Prostate gland (tissue), 2 donors: ENCODE measurements at regions not wholly inside any gene's neighbourhood (a gene's known extent, or its start where the extent isn't known, plus 50 kb on each side); places are given as distances from the start of the nearest gene placed in this dataset.

ENCODE experiments used
- DNase-seq: peaks from one replicate; pipeline ENCODE4 v3.0.0-alpha.2; 2019; ENCODE audit warnings: low spot score
- H3K27ac ChIP-seq, 2 donors: fragments of 200-600 bp; sonication (generic); 2 replicates each; pipeline ENCODE4 v1.5.1; 2017 to 2019
- H3K27me3 ChIP-seq: fragments of 200-600 bp; sonication (generic); replicated peaks from 2 replicates; pipeline ENCODE4 v1.5.1; 2019; ENCODE audit not compliant: insufficient read depth
- H3K36me3 ChIP-seq, 2 donors: fragments of 200-600 bp; sonication (generic); 1 replicate in 1 of 2; 2 replicates in 1 of 2; pipeline versions ENCODE4 v1.5.1 to v1.8.1; 2017 to 2019
- H3K4me1 ChIP-seq: fragments of 200-600 bp; sonication (generic); replicated peaks from 2 replicates; pipeline ENCODE4 v1.5.1; 2019
- H3K4me3 ChIP-seq, 2 donors: fragments of 200-600 bp; sonication (generic); 2 replicates each; pipeline ENCODE4 v1.5.1; 2017 to 2019
- H3K9me3 ChIP-seq: fragments of 200-600 bp; sonication (generic); 2 replicates; pipeline ENCODE4 v1.5.1; 2017
- CTCF ChIP-seq, 4 experiments: fragments of 200-600 bp in 2 of 4; fragments of 450-650 bp in 2 of 4; sonication (generic) in 2 of 4; IDR thresholded peaks; 1 replicate in 3 of 4; 2 replicates in 1 of 4; pipeline ENCODE4 v1.5.1; 2016 to 2019; ENCODE audit warnings: antibody characterized with exemption in 4 of 4, mild to moderate bottlenecking in 2 of 4, moderate library complexity in 2 of 4
- POLR2A ChIP-seq: fragments of 450-650 bp; IDR thresholded peaks from one replicate; pipeline ENCODE4 v1.6.1; 2016; ENCODE audit warnings: antibody characterized with exemption, mild to moderate bottlenecking
- POLR2AphosphoS5 ChIP-seq: sonication (generic); formaldehyde crosslinking; IDR thresholded peaks from one replicate; pipeline ENCODE4 v1.6.1; 2017; ENCODE audit warnings: antibody characterized with exemption
- WGBS: methylation state at CpG from one replicate; pipeline ENCODE4 v1.1.5; 2018; 5-methylcytosine and 5-hydroxymethylcytosine counted together
- intact Hi-C: fragments of 100-400 bp; cut with DNase I; formaldehyde crosslinking; loops from one replicate; pipeline ENCODE4 v1.14.2; 2022

- Histone ChIP-seq H3K27ac (no peak overlapping the region), H3K9me3 (no peaks in the 10 kb centered on the region), H3K36me3 (no peaks in the 10 kb centered on the region), H3K4me3 (no peak overlapping the region), H3K27me3 (no peaks in the 10 kb centered on the region), H3K4me1 (no peaks in the 10 kb centered on the region)
- intact Hi-C loops: no loop called here
- 69% methylated on average over 4 of the region's 4 CpGs for WGBS
- no peak for DNase-seq
- TF ChIP-seq CTCF (IDR thresholded peaks at IDR 0.05) (peak in 2 of 4 experiments; percentile 37 to 56), POLR2AphosphoS5 (no peak), POLR2A (no peak)
Measured at GRCh38 chr1:47624531-47624930, 186.7 kb downstream of the FOXD2 start.

- Histone ChIP-seq H3K4me1 (no peaks in the 10 kb centered on the region), H3K27me3 (no peaks in the 10 kb centered on the region), H3K27ac (no peak overlapping the region), H3K9me3 (no peaks in the 10 kb centered on the region), H3K36me3 (no peaks in the 10 kb centered on the region), H3K4me3 (no peak overlapping the region)
- intact Hi-C loops: no loop called here
- DNase-seq: no peak
- 98% methylated on average over 2 of the region's 2 CpGs for WGBS
- no peak for TF ChIP-seq POLR2AphosphoS5
- no peak for TF ChIP-seq POLR2A
- TF ChIP-seq CTCF (IDR thresholded peaks at IDR 0.05): no peak
Measured at GRCh38 chr1:47627016-47627415, 189.2 kb downstream of the FOXD2 start.

DNA sequence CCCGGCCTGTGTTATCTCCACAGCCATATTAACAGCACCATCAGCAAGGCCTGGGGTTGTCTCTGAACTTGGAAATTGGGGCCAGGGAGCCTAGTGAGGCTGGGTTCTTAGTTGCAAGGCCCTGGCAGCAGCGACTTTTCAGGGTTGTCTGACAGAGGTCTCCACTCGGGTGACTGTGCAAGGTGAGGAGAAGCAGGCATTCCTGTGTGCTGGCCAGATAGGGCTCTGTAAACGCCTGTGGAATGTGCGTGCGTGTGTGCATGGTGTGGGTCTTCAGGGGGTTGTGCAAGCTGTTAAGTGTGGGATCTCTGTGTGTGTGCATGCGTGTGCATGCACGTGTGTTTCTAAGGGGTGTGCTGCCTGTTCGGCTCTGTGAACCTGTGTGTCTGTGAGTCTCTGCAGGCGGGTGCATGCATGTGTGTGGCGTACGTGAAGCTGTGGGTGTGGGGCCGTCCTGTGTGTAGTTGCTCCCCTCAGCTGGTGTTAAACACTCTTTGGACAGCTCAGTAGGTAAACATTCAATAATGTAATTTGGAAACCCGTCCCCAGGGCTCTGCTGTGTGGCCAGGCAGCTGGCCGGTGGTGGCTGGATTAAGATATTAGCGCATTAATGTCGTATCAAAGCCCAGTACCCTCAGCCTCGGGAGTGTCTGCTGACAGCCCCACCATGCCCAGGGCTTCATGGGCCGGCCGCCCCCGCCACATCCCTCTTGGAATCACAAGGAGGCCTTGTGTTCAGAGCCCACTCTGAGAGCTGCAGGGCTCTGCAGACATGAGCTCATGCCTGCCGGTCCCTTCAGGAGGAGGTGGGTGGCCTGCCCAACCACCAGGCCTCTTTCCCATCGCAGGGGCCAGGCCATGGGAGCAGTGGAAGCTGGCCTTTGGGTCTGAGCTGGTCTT, 189.9 kb downstream of the FOXD2 start:
- WGBS: 79% methylated on average over 19 of the region's 23 CpGs
- Histone ChIP-seq H3K27ac (no peak overlapping the region), H3K27me3 (no peaks in the 10 kb centered on the region), H3K4me1 (no peaks in the 10 kb centered on the region), H3K9me3 (no peaks in the 10 kb centered on the region), H3K4me3 (no peak overlapping the region), H3K36me3 (no peaks in the 10 kb centered on the region)
- intact Hi-C loops: no loop called here
- TF ChIP-seq POLR2AphosphoS5 (no peak), CTCF (IDR thresholded peaks at IDR 0.05) (no peak), POLR2A (no peak)
- DNase-seq: no peak

- DNase-seq: no peak
- no peaks in the 10 kb centered on the region for H3K4me1 ChIP-seq
- TF ChIP-seq CTCF (IDR thresholded peaks at IDR 0.05) (no peak), POLR2A (no peak), POLR2AphosphoS5 (no peak)
- no peaks in the 10 kb centered on the region for H3K36me3 ChIP-seq
- H3K27me3 ChIP-seq: no peaks in the 10 kb centered on the region
- no peak overlapping the region for H3K27ac ChIP-seq
- H3K9me3 ChIP-seq: no peaks in the 10 kb centered on the region
- intact Hi-C loops: no loop called here
- 98% methylated on average over 3 of the region's 3 CpGs for WGBS
- H3K4me3 ChIP-seq: no peak overlapping the region
Measured at GRCh38 chr1:47629201-47629600, 191.4 kb downstream of the FOXD2 start.

- DNase-seq: no peak
- Histone ChIP-seq H3K36me3 (no peaks in the 10 kb centered on the region), H3K27ac (no peak overlapping the region), H3K9me3 (no peaks in the 10 kb centered on the region), H3K4me3 (no peak overlapping the region), H3K4me1 (no peaks in the 10 kb centered on the region), H3K27me3 (no peaks in the 10 kb centered on the region)
- intact Hi-C loops: no loop called here
- TF ChIP-seq POLR2A (no peak), CTCF (IDR thresholded peaks at IDR 0.05) (no peak), POLR2AphosphoS5 (no peak)
- 100% methylated on average over 4 of the region's 4 CpGs for WGBS
Measured at GRCh38 chr1:47630346-47630745, 192.5 kb downstream of the FOXD2 start.
